Activated naive CD4-positive, alpha-beta T cell treated with anti-CD3 and anti-CD28 coated beads, Interleukin-2, amount 50 U/mL, for 72 hours (primary cell): ENCODE measurements at regions not wholly inside any gene's neighbourhood (a gene's known extent, or its start where the extent isn't known, plus 50 kb on each side); places are given as distances from the start of the nearest gene placed in this dataset.

Source experiments
- ATAC-seq, 2 donors: fragments of 150-1000 bp; cut with Tn5 transposase; 2 replicates each; pipeline ENCODE4 v1.10.0; 2021; ENCODE audit warnings: mild to moderate bottlenecking in 2 of 2, moderate library complexity in 2 of 2
- DNase-seq, 2 donors: peaks; one replicate each; pipeline ENCODE4 v3.0.0; 2021 to 2022; ENCODE audit warnings: low spot score in 2 of 2
- H3K27ac Mint-ChIP-seq, 2 donors: one replicate each; pipeline ENCODE4 v1.8.0; 2022; ENCODE audit warnings: mild to moderate bottlenecking in 2 of 2, mixed read lengths in 2 of 2
- H3K36me3 Mint-ChIP-seq, 2 donors: one replicate each; pipeline ENCODE4 v1.8.0; 2022; ENCODE audit warnings: mixed read lengths in 2 of 2
- H3K9me3 Mint-ChIP-seq, 2 donors: one replicate each; pipeline ENCODE4 v1.8.0; 2022; ENCODE audit warnings: mixed read lengths in 2 of 2

DNA sequence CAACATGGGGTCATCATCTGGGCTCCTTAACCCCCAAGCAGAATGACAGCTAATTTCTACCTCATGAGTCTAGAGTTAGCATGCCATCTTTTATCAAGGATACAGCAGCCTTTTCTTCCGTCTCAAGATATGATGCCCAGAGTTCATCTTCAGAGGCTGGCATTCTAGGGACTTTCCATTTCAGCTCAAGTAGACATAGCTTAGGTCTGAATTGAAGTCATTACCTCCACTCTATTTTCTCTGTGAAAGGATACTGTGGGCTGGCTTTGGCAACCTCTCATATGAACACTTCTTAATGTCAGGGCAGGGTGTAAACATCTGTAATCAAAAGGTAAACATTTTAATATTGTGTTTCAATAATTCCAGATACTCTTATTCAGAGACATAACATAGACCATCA lies 535.7 kb downstream of the MAT2B start:
- ATAC-seq: no peak
- no peak for DNase-seq
- peaks cover 6 to 8% of the 10 kb centered on the region in 2 donors for H3K9me3 Mint-ChIP-seq
- H3K27ac Mint-ChIP-seq: no peak overlapping the region
- no peaks in the 10 kb centered on the region for H3K36me3 Mint-ChIP-seq

DNA sequence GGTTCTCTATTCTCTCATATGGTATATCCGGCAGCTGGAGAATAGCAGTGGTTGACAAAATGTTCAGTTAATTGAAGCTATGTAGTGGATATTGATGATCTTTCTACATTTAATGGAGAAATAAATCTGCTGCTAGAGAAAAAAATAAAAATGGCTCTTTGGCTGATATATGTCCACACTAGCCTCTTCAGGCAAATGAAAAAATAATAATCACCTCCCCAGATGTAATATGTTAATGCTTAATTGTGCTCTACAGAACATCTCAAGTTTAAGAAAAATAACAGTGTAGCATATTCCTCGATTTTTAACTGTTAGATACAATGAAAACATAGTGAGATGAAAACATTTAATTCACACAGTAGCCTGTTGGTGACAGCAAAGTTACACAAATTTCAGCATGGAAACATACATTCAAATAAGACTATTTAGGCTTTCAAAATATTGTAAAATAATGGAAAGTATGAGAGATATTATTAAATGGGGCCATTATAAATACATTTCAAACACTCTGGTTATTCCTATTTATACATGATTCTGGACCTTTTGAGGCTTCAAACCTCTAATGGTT lies 543.0 kb downstream of the MAT2B start:
- DNase-seq: no peak
- no peak overlapping the region for H3K27ac Mint-ChIP-seq
- H3K36me3 Mint-ChIP-seq: no peaks in the 10 kb centered on the region
- peaks cover 11 to 14% of the 10 kb centered on the region in 2 donors for H3K9me3 Mint-ChIP-seq
- no peak for ATAC-seq

DNA sequence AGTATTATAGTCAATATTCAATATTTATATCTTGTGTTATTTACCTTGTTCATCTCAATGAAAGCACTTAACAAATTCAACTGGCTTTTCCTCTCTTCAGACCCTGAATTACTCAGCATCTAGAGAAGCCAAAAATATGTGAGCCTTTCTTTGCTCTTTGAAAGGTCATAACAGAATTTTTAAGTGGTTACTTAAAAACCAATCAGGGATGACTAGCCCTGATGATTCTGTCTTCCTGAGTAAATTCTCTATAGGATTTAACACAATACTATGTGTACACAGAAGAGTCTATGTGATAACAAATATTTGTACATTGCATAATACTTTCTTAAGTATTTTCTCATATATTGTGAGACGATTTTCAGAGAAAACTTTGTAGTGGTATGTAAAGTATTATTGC lies 546.3 kb downstream of the MAT2B start:
- DNase-seq (no peak), ATAC-seq (no peak)
- Mint-ChIP-seq H3K9me3 (peaks cover 2 to 4% of the 10 kb centered on the region in 2 donors), H3K27ac (no peak overlapping the region), H3K36me3 (no peaks in the 10 kb centered on the region)

DNA sequence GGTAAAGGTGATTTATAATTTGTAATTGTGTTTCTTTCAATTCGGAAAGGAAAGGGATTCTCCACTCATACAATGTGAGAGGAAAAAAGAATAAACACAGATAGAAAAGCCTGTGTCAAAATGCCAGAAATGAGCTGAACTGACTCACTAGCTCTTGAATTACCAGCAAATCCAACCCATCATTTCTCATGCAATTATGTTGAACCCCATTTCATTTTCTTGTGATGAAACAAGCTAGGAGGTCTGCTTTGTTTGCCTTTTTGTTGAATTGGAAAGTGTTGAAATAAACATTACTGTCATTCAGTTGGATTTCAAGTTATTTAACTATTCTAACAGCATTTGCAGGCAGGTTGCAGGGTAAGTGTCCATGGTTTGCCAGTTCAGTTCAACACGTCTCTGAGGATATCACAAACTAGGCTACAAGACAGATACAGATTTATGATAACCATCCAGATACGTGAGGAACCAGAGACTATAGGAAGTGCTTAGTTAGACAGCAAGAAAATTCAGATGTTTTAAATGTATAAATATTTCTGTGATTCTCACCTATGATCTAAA lies 547.2 kb downstream of the MAT2B start:
- peaks cover 0 to 4% of the 10 kb centered on the region in 2 donors for H3K9me3 Mint-ChIP-seq
- H3K27ac Mint-ChIP-seq: no peak overlapping the region

DNA sequence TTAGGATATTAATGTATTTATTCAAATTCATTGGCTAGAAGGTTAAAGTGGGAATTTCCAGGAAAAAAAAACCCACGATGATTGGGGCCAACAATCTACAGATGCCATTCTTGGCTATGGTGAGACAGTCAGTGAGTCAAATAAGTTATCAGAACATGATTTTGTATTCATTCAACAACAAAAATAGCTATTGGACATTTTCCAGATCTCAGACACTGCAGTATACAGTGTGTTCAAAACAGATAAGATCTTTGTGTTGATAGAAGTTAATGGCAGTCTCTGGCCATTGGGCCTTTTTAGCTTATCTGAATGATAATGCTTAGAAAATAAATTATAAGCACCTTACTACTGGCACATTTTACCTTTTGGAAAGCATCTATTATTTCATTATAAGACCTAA lies 547.7 kb downstream of the MAT2B start:
- Mint-ChIP-seq H3K27ac (no peak overlapping the region), H3K9me3 (peaks cover 0 to 4% of the 10 kb centered on the region in 2 donors), H3K36me3 (no peaks in the 10 kb centered on the region)
- ATAC-seq (no peak), DNase-seq (no peak)

More for the DNA sequence above, 547.2 kb downstream of the MAT2B start:
- DNase-seq: no peak
- no peaks in the 10 kb centered on the region for H3K36me3 Mint-ChIP-seq
- ATAC-seq: no peak

DNA sequence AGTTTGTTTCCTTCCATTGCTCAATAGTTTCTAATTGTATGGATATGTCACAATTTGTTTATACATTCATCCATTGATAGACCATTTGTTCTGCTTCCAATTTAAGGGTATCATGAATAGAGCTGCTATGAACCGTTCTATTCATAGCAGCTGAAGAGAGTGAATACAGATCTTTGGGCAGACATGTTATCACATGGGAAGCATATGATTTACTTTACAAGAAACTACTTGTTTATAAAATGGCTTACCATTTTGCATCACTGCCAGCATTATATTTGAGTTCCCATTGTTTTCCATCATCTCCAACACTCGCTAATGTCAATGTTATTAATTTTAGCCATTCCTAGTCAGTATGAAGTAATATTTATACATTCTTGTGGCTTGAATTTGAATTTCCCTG lies 549.0 kb downstream of the MAT2B start:
- no peaks in the 10 kb centered on the region for H3K36me3 Mint-ChIP-seq
- H3K9me3 Mint-ChIP-seq: peaks cover 4 to 5% of the 10 kb centered on the region in 2 donors
- ATAC-seq (no peak), DNase-seq (no peak)
- H3K27ac Mint-ChIP-seq: no peak overlapping the region

DNA sequence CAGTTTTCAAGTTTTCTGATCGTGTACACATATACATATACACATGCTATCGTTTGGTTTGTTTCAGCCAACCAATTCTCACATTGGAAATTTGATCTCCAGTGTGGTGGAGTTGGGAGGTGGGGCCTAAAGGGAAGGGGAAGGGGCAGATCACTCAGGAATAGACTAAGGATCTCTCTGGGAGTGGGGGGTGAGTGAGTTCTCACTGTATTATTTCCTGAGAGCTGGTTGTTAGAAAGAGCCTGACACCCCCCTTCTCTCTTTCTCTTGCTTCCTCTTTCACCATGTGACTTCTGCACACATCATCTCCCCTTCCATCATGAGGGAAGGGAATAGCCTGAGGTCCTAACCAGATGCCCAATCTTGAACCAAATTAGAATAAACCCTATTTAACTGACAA lies 551.7 kb downstream of the MAT2B start:
- Mint-ChIP-seq H3K9me3 (peaks cover 10 to 18% of the 10 kb centered on the region in 2 donors), H3K36me3 (no peaks in the 10 kb centered on the region), H3K27ac (no peak overlapping the region)
- DNase-seq (no peak), ATAC-seq (no peak)

DNA sequence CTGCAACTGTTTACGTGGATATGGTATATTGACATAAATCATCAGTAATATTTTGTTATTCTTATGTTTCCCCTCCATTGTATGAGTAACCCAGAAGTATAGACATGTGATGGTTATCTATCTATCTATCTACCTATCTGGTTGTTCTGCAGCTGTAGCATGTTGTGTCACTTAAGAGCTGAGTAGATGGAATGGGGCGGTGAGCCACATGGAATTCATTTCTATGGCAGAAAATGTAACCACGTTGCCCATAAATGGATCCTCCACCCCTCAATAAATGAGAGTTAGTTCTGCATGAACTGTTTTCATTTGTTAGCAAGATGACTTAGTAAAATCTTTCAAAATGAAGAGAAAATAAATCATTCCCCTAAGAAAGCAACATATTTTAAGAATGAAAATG lies 553.2 kb downstream of the MAT2B start:
- ATAC-seq (no peak), DNase-seq (no peak)
- Mint-ChIP-seq H3K9me3 (peaks cover 10 to 21% of the 10 kb centered on the region in 2 donors), H3K36me3 (no peaks in the 10 kb centered on the region), H3K27ac (no peak overlapping the region)

DNA sequence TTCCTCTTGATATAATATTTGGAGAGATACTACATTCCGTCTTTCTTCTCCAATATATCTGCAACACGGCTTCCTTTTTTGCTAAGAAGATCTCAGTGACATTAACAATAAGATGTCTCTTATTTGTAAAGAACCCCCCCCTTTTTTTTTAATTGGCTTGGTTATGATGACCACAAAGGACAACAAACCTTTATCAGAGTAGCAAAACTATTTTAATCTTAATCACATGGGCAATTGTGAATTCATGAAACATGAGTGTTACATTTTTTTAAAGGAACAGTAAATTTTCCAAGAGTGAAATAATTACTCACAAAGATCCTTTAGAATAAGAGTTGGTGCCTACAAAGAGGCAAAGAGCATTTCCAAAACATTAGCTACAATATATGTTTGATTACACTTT lies 554.1 kb downstream of the MAT2B start:
- Mint-ChIP-seq H3K36me3 (no peaks in the 10 kb centered on the region), H3K9me3 (peaks cover 10 to 21% of the 10 kb centered on the region in 2 donors), H3K27ac (no peak overlapping the region)
- no peak for ATAC-seq
- DNase-seq: no peak

DNA sequence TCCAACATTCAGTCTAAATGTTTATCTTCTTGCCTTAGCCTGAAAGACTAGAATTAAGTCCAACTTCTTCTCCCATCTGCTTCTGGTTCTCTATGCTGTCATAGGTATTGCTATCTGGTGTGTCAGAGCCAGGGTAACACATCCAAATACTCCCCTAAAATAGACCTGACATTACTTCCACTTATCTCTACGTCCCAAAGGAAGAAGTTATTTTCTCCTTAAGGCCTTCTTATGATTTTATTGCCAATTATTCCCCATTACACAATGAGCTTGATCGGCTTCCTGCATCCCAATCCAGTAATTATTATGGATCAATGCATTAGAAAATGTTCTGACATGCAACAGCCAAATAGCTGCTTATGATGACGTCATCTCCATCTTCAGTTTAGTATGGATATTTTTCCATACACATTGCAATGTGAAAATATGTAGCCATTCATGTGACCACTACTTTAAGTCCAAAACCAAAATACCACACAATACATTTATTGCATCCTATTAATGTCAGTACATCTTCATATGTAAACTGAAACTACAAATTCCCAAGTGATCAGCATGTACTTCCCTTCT lies 555.5 kb downstream of the MAT2B start:
- no peak for DNase-seq
- Mint-ChIP-seq H3K27ac (no peak overlapping the region), H3K36me3 (no peaks in the 10 kb centered on the region), H3K9me3 (peaks cover 10 to 17% of the 10 kb centered on the region in 2 donors)
- no peak for ATAC-seq

DNA sequence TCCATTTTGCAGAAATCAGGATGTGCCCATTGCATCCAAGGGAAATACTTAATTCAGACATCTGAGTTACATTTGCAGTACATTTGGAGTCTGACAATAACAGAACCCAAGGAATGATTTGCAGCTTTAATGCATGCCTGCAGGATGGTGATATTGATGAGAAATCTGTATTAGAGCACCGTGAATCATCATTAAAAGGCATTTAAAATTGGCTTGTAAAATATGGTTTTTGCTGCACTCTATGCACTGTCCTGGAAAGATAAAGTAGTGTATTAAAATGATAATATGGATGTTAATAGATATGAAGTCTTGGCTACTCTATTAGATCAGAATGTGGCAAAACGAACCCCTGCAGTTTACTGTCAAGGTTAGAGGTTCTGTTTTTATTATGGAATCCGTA lies 556.9 kb downstream of the MAT2B start:
- ATAC-seq (no peak), DNase-seq (no peak)
- H3K36me3 Mint-ChIP-seq: no peaks in the 10 kb centered on the region
- no peak overlapping the region for H3K27ac Mint-ChIP-seq
- peaks cover 10 to 17% of the 10 kb centered on the region in 2 donors for H3K9me3 Mint-ChIP-seq

DNA sequence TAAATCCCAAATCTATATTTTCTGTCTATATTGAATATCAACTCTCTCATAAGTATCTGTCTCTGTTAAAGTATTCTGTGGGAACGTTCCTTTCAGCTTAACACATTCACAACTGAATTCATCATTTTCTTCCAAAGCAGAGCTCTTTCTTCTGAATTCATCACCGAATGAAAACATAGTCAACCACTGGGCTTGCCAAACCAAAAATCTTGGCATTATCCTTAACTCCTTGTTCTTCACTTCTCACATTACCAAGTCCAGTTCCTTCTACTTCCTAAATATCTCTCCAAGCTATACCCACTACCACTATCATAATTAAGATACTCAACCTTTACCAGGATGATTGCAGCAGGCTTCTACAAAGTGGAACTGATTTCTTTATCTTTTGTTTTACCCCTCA lies 559.8 kb downstream of the MAT2B start:
- no peak overlapping the region for H3K27ac Mint-ChIP-seq
- H3K36me3 Mint-ChIP-seq: no peaks in the 10 kb centered on the region
- ATAC-seq: no peak
- no peak for DNase-seq
- peaks cover 5 to 17% of the 10 kb centered on the region in 2 donors for H3K9me3 Mint-ChIP-seq

DNA sequence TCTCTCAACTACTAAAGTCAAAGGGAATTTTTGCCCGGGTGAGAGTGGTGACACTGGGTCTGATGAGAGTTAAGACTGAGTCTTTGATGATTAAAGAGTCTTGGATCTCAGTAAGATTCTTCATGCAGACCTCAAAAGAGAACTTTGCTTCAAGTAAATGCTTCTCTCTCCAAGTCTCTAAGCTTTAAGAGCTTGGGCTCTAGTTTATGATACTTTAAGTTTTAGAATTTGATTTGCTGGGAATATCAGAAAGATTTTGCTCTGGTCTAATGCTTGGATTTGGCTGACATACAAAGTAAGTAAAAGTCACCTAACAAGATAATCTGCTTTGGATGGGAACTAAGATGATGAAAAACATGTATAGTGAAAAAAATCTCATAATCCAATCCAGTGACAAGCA lies 566.3 kb downstream of the MAT2B start:
- DNase-seq (no peak), ATAC-seq (no peak)
- H3K36me3 Mint-ChIP-seq: no peaks in the 10 kb centered on the region
- H3K9me3 Mint-ChIP-seq: peaks cover 8% of the 10 kb centered on the region in 2 donors
- no peak overlapping the region for H3K27ac Mint-ChIP-seq

DNA sequence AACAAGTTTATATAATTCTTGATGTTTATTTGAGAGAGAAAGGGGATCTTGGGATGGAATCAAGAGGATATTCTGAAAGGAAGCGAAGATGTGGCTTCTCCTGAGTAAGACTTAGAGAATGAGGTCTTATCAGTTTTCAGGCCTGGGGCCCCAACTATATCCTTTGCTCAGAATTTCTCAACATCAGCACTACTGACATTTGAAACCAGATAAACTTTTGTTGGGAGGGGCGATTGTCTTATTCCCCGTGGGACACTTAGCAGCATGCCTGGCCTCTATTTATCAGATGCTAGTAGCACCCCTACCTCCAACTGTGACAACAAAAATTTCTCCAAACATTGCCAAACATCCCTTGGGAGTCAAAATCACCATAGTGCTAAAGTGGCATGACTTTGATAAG lies 567.7 kb downstream of the MAT2B start:
- Mint-ChIP-seq H3K9me3 (peaks cover 8% of the 10 kb centered on the region in 2 donors), H3K36me3 (no peaks in the 10 kb centered on the region)
- ATAC-seq: no peak

DNA sequence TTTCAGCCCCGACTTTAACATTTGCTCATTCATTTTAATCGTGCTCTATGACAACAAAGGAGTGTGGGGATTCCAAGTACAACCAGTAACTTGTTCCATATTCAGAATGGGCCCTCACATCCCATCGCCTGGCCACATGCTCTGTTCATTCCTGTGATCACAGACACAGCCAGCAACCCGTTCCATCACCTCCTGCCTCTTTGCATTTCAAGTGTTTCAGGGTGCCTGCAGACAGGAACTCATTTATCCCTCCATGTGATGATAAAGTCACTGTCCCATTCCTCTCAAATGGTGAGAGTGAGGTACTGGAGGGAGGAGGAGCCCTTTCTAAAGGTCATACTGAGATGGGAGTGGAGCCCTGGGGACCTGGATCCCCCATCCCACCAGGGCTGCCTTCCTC lies 571.1 kb downstream of the MAT2B start:
- ATAC-seq (no peak), DNase-seq (no peak)
- no peaks in the 10 kb centered on the region for H3K36me3 Mint-ChIP-seq
- peaks cover 4 to 5% of the 10 kb centered on the region in 2 donors for H3K9me3 Mint-ChIP-seq
- no peak overlapping the region for H3K27ac Mint-ChIP-seq

More for the DNA sequence above, 567.7 kb downstream of the MAT2B start:
- no peak for DNase-seq
- no peak overlapping the region for H3K27ac Mint-ChIP-seq

DNA sequence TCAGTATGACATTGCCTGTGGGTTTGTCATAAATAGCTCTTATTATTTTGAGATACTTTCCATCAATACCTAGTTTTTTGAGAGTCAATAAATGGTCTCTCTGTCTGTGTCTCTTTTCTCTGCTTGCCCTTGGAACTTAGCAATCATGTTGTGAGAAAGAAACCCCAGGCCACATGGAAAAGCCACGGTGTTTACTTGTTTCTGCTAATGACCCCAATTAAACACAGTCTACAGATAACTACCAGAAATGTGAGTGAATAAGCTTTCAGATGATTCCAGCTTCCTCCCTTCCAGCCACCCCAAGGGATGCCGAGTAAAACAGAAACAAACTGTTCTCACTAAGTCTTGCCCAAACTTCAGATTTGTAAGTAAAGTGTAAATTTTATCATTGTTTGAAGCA lies 584.9 kb downstream of the MAT2B start:
- no peak for ATAC-seq

DNA sequence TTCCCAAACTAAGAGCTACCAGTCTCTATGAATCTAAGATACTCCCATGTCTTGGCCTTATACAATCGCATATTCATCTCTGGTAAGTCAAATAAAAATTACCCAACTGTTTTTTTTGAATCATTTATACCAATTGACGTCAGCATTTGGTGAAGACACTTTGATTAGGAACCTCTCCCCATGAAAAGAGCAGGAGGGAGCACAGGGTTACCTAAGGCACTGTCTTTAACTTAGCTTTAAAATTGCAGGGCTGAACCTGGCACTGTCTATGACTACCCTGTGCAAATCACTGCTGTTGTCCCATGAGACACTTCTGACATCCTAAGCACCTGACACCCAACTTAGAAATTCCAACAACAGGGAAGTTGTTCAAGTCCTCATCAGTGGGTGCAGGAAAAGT lies 586.4 kb downstream of the MAT2B start:
- H3K27ac Mint-ChIP-seq: no peak overlapping the region
- no peak for DNase-seq
- no peak for ATAC-seq
- no peaks in the 10 kb centered on the region for H3K36me3 Mint-ChIP-seq
- peaks cover 0 to 5% of the 10 kb centered on the region in 2 donors for H3K9me3 Mint-ChIP-seq

More for the DNA sequence above, 584.9 kb downstream of the MAT2B start:
- H3K36me3 Mint-ChIP-seq: no peaks in the 10 kb centered on the region
- peaks cover 0 to 7% of the 10 kb centered on the region in 2 donors for H3K9me3 Mint-ChIP-seq
- no peak for DNase-seq
- H3K27ac Mint-ChIP-seq: no peak overlapping the region

DNA sequence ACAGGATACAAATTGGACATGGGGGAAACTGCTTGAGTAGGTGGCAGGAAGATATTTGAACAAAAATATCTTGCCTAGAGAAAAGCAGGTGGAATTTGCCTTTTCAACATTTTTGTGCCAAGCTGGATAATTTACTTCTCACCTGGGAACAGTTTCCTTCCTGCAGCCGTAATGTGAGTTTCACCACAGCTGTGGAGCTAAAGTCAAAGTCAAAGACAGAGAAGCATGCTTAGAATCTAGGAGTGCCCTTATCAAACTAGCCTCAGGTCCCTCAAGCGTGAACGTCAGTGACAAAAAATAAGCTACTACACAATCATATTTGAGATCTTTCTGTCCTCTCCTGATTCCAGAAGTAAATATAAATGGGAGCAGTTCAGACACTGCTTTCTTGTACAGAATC lies 588.9 kb downstream of the MAT2B start:
- H3K9me3 Mint-ChIP-seq: no peaks in the 10 kb centered on the region
- DNase-seq (no peak), ATAC-seq (no peak)
- H3K36me3 Mint-ChIP-seq: no peaks in the 10 kb centered on the region
- no peak overlapping the region for H3K27ac Mint-ChIP-seq
